Glomerular visceral epithelial cell (primary cell): ENCODE measurements at regions not wholly inside any gene's neighbourhood (a gene's known extent, or its start where the extent isn't known, plus 50 kb on each side); places are given as distances from the start of the nearest gene placed in this dataset.
"Not testable (repeated sequence)": the region's sequence is repeated elsewhere in the genome, so short reads cannot be mapped to it uniquely, and the experiment has no call there.

Source experiments
- DNase-seq: peaks from one replicate; pipeline ENCODE4 v3.0.0-alpha.2; 2016; ENCODE audit errors: extremely low spot score

DNA sequence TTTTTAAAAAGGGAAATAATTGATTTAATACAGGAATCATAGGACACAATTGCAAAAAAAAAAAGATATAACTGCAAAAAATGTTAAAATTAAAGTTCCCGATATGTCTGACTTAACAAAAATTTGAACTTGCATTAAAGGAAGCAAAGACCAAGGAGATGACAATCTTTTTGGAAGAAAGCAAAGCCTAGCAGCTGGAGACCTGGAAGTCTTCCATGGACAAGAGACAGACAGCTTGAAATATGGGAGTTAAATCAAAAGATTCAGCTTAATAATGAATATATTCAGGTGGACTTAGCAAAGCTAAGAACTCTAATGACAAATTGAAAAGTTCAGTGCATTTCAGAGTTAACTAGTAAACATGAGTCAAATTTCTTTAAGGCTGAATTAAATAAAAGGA lies 568.7 kb upstream of the RGMB start:
- no peak for DNase-seq

DNA sequence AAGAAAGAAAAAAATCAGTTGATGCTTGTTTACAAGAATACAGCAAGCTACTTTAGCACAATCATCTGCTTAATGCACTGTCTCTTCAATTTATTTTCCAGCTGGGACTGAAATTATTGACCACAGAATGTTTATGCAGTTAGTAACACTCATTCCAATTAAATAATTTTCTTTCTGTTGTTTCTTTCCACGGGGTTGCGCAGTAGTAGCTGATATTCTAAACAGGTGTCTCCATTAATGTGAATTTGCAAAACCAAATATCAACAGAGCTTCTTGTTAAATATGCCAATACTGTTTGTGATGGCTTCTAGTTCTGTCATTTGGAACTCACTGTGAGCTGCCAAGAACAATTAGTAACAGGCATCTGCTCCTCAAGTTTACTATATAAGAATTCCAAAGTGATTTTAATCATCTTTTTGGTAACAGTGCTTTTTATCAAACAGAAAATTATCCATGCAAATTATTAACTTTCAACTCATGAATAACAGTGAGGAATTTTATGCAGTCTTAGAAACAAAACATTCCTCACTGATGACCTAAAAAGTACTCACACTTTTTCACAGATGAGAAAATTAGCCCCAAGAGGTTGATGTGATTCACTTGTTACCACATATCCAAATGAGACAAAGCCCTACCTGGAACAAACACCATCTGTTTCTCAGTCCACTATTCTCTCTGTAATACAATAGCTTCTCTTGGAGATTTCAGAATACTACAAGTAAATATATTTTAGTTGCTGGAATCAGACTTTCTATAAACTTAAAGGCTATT lies 567.6 kb upstream of the RGMB start:
- DNase-seq = peak; percentile 82

- no peak for DNase-seq
Measured at GRCh38 chr5:98206566-98206965, 566.9 kb upstream of the RGMB start.

DNA sequence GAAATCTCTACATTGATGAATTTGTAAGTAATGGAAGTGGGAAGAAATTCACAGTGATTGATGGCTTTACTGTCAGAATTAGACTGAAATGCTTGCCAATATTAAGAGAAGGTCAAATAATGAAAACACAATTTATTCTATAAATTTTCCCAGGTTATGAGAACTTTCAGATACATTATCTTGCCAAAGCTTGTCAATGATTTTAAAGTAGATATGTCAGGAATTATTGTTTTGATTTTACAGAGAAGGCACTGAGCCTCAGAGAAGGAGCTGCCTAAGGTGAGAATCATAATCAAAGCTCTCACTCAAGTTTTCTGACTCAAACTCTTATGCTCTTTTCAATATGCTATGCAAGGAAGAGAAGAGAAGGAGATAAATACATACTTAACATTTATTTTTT lies 564.0 kb upstream of the RGMB start:
- DNase-seq = no peak

DNA sequence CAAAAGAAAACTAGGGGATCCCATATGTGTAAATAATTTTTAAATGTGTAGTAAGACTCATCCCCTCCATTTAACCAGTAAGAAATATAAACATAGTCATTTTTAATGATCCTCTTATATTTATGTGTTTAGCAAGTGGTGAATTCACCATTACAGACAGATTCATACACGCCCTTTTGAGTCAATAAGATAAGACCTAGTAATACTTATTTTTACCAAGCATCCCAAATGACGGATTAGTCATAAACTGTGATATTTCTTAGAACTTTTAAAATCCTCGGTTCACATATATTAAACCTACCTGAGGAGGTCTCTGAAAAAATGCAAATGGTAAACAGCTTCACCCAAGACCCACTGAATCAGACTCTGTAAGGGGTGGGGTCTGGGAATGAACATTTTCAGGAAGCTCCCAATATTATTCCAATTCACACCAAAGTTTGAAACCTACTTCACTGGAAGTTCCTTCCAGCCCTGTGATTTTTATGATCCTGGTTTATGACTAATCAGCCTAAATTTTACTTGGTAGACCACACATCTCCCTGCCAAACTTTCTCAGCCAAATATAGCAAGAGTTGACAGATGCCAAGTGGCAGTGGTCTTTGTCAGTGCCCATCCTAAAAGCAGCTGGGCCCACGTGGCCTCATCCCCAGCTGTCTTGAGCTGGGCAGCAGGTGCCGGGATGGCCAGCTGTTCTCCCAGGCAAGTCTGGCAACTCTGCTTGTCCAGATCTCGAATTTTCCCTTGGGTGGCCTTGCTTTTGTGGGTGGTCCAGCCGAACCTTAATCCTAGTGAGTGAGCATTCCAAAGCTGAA lies 559.0 kb upstream of the RGMB start:
- DNase-seq = peak; percentile 88

GRCh38 chr5:98217138-98217537 lies 556.3 kb upstream of the RGMB start:
- DNase-seq = no peak

- no peak for DNase-seq
Measured at GRCh38 chr5:98218838-98219237, 554.6 kb upstream of the RGMB start.

GRCh38 chr5:98227489-98227888 lies 546.0 kb upstream of the RGMB start:
- no peak for DNase-seq

- DNase-seq = no peak
Measured at GRCh38 chr5:98231089-98231488, 542.4 kb upstream of the RGMB start.

- not testable (repeated sequence) for DNase-seq
Measured at GRCh38 chr5:98237794-98238193, 535.7 kb upstream of the RGMB start.

- DNase-seq = no peak
Measured at GRCh38 chr5:98243972-98244371, 529.5 kb upstream of the RGMB start.

DNA sequence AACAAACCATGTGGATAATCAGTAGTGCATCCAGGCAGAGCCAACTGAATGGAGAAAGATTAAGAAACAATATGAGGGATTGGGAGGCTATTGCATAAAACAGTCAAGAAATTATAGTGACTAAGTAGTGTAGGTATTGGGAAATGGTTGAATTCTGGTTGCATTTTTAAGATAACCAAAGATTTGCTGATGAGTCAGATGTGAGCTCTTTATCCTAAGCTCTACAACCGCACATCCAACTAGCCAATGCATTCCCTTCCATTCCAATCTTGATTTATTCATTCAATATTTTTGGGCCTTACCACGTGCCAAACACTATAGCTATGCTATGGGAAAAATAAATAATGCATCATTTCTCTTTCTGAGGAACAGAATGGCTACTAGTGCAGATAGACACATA lies 524.5 kb upstream of the RGMB start:
- DNase-seq = peak; percentile 7

- no peak for DNase-seq
Measured at GRCh38 chr5:98258939-98259338, 514.5 kb upstream of the RGMB start.

DNA sequence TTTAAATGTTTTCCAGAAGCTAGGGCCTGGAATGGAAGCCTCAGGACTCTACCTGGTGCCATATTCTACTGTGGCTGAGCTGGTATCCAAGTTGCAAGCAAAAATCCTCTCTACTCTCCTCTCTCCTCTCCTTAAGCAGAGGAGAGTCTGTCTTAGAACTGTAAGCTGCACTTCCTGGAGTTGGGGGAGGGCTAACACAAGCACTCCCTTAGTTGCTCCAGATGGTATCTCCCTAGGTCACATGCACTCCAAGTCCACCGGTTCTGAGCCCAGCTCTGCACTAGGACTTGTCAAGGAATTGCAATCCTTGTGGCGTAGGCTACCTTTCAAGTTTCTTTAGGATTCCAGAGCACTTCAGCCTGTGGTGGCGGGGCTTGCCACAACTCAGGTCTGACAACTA lies 513.9 kb upstream of the RGMB start:
- no peak for DNase-seq

- no peak for DNase-seq
Measured at GRCh38 chr5:98263084-98263483, 510.4 kb upstream of the RGMB start.

GRCh38 chr5:98268162-98268860 lies 505.2 kb upstream of the RGMB start:
- DNase-seq = no peak

DNA sequence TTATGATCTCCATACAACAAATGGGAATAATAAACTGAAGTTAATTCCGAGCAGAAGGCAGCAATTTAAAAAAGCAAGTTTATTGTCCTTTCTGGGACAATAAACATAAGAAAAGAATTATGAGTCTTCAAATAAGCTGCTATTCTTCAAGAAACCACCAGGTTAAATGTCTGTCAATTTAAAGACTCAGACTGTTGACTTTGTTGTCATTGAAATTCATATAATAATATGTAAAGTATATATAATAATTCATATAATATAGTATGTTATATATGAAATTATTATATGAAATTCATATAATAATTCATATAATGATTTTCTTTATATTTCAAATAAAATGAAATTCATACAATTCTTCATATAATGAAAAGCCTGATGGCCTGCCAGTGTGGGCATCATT lies 497.5 kb upstream of the RGMB start:
- DNase-seq = no peak

DNA sequence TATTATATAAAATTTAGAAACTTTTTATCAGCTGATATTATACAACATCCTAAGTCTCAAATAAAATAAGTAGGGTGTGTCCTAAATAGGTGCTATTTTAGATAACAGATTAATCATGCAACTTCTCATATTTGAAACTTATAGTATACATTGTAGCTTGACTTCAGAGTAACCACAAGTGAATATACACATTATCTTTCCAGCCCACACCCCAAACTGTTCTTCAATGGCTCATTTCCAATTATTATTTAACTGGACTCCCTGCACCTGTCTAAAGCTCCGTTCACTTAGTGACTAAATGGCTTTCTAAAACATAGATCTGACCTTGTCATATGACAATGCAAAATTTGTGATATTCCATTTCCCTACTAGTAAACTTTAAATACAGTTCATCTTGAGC lies 490.9 kb upstream of the RGMB start:
- DNase-seq = no peak

DNA sequence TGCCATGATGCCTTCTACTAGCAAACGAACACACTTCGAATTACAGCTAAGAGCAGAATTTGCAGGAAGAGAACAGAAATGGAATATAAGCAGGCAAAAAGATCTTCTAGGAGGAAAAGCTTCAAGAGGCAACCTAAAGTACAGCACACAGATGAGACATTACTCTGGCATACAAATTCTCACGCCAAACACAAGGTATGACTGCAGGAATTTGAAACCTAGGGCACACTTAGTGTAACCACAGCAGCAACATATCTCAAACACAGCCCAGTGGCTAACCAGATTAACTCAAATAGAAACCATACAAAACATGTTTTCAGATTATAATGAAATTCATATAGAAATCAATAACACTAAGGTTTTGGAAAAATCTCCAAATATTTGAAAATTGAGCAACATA lies 481.0 kb upstream of the RGMB start:
- DNase-seq = peak; percentile 12

DNA sequence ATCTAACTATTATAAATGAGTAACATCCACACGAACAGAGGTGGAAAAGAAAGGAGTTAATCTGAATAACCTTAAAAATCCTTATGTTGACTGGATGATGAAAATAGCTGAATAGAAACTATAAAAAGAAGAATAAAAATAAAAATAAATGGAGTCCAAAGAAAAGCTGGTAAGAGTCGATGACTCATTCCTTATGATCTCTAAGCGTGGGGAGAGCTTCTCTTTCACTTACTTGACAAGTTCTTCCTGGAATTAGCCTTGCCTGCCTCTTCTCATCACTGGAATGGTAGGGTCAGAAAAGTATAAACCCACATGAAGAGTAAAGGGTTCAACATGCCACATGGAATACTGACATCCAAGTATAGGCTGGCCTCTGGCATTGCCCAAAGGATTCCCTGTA lies 477.0 kb upstream of the RGMB start:
- DNase-seq = no peak

DNA sequence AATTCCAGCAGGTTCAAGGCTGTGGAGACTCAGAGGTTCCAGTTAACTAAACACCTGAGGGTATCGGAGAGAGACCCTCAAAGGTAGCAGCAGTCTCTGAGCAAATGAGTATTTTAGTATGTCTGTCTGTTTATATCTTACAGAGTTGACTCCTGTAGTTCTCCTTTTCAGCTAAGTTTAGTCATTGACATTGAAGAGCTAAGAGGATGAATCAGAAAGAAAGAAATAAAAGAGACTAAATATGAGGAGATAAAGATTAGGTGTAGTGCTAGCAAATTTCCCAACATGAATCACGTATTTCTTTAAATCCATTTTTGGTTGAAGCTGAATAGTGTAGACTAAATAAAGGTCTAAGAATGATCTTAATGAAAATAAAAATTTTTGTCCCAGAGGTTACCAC lies 474.0 kb upstream of the RGMB start:
- no peak for DNase-seq

DNA sequence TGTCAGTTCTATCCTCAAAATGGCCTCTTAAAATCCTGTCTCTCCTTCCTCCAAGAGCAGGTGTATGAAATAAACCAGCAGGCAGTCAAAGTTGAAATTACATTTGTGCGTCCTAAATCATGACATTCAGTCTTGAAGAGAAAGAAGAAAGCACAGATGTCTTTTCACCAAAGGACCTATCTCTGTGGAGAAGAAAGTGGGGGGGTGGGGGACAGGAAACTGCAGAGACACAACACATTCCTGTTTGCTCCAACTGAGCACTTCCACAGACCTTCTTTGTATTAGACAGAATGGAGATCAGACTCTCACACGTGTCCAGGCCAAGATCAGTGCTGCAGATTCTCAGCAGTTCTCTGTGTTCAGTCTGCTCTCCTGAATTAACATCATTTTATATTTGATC lies 471.9 kb upstream of the RGMB start:
- no peak for DNase-seq

DNA sequence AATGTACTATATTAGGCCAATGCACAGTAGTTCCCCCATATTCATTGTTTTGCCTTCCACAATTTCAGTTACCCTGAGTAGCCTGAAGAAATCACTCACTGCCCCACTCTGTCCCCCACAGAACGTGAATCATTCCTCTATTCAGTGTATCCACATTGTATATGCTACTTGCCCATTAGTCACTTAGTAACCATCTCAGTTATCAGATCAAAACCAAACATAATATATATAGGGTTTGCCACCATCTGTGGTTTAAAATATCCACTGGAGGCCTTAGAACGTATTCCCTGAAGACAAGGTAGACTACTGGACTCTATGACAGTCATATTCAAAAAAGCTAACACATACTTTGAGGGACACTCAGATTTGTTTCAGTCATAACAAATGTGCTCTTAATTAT lies 465.7 kb upstream of the RGMB start:
- DNase-seq = peak; percentile 77
